ENCODE measurements at regions not wholly inside any gene's neighbourhood (a gene's known extent, or its start where the extent isn't known, plus 50 kb on each side); places are given as distances from the start of the nearest gene placed in this dataset.
"Not testable (repeated sequence)": the region's sequence is repeated elsewhere in the genome, so short reads cannot be mapped to it uniquely, and the experiment has no call there.

- DNase-seq, result no peak
Measured at GRCh38 chr11:129503646-129504045, 128.0 kb downstream of the BARX2 start.

GRCh38 chr11:129505266-129505665, 129.6 kb downstream of the BARX2 start:
- no peak for DNase-seq

GRCh38 chr11:129508163-129508562, 132.5 kb downstream of the BARX2 start:
- no peak for DNase-seq

DNA sequence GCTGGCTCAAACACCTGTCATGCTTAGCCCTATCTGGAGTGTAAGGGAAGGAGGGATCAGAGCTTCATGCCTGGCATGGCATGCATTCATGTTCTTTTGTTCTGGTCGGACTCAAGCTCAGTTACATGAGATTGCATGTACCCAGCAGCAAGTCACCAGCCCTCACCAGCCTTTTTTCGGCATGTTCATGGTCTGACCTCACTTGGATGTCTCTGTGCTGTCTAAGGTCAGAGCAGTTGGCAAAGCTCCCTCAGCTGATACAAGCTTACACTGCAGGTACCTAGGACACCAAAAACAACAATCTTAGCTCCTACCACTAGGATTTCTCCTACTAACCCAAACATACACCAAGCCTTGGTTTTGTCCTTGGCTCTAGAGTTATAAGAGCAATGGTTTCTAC, 152.6 kb downstream of the BARX2 start:
- no peak for DNase-seq

GRCh38 chr11:129530154-129530895, 154.7 kb downstream of the BARX2 start:
- no peak for DNase-seq

GRCh38 chr11:129533395-129533794, 157.7 kb downstream of the BARX2 start:
- no peak for DNase-seq

DNA sequence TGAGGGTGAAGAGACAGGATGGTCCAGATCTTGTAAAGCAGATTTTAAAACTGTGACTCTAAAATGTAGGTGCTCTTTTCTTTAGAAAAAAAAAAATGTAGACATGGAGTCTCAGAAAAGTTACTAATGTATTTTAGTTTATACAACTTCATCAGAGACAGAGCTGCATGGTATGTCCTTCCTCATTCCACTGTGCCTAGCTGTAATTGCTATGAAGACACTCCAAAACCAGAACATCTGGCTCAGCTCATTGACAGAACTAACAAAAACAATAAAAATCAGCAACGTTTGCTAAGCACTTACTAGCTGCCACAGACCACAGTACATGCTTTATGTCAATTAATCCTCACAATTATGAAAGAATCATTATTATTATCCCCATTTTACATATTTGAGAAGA, 160.7 kb downstream of the BARX2 start:
- no peak for DNase-seq

GRCh38 chr11:129538323-129538722, 162.7 kb downstream of the BARX2 start:
- no peak for DNase-seq

GRCh38 chr11:129543515-129544290, 168.1 kb downstream of the BARX2 start:
- no peak for DNase-seq

- no peak for DNase-seq
Measured at GRCh38 chr11:129544691-129545090, 169.0 kb downstream of the BARX2 start.

GRCh38 chr11:129546266-129546665, 170.6 kb downstream of the BARX2 start:
- DNase-seq, result no peak

GRCh38 chr11:129557421-129557820, 181.8 kb downstream of the BARX2 start:
- no peak for DNase-seq

- no peak for DNase-seq
Measured at GRCh38 chr11:129569007-129569406, 193.4 kb downstream of the BARX2 start.

GRCh38 chr11:129572667-129573066, 197.0 kb downstream of the BARX2 start:
- not testable (repeated sequence) for DNase-seq

- DNase-seq, result no peak
Measured at GRCh38 chr11:129573161-129573560, 197.5 kb downstream of the BARX2 start.

- DNase-seq, result no peak
Measured at GRCh38 chr11:129574431-129574830, 198.8 kb downstream of the BARX2 start.

DNA sequence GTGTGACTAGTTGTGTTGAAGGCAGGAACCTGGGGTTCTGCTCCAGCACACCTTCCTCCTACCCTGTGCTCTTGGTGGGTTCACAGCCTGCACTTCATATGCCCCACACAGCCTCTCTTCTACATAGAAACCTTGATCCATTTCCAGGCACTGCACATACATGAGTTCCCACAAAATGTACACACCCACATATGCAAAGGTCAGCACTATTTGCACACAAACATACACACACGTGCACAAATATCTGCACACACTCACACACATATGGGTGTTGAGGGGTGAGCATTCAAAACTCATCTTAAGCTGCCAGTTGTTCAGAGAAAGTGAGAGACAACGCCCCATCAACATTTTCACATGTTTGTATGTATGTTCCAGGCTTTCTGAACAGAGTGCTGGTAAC, 201.0 kb downstream of the BARX2 start:
- no peak for DNase-seq

DNA sequence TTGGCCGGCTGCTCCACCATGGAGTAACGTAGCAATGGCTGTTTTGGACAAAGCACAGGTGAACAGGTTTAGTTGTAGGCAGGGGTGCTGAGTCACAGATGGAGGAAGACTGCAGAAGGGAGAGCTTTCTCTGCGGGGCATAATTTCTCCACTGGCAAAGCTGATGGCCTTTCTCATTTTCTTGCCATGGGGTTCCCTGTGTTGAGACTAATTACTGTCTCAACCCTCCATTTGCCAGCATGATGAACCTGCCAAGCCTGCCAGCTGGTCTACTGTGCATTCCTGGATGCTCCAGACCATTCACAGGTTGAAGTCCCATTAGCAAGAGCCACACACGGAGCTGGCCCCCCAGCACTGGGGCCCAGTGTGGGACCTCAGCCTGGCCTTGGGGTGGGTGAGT, 202.4 kb downstream of the BARX2 start:
- DNase-seq, result no peak

DNA sequence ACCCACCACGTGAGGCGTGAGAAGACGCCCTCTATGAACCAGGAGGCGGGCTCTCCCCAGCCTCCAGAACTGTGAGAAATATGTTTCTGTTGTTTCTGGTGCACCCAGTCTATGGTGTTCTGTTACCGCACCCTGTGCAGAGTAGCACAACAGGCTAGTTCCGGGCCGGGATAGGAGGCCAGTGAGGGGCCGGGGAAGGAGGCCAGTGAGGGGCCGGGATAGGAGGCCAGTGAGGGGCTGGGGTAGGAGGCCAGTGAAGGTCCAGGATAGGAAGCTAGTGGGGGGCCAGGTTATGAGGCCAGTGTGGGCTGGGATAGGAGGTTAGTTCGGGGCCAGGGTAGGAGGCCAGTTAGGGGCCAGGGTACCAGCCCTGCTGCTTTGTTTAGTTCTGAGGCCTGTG, 204.6 kb downstream of the BARX2 start:
- no peak for DNase-seq

- no peak for DNase-seq
Measured at GRCh38 chr11:129584316-129584715, 208.7 kb downstream of the BARX2 start.

DNA sequence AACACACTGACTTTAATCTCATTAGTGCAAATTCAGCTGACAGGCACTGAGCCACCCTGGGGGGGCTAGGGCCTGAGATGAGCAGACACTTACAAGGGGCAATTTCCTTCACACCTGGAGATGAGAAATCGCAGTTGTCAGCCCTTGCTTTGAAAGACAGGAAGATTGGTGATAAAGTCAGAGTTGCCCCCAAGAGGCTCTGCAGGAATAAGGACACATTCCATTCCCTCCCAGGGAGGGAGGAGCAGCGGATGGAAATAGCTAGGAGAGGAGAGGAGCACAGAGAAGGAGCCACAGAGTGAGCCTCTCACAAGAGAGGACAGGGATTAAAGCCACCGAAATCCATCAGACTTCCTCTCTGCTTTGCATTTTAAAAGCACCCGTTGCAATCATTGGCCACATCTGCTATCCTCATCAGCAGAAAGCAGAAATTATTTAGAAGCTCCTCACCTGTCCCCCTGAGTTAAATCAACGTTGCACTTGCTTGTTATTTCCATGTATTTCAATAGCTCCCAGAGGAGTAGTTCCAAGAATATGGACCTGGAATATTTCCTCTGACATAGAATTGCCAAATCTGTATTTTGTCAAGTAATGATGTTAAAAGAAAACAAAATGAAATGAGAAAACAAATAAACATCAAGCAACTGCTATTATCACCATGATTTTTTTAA, 213.7 kb downstream of the BARX2 start:
- DNase-seq, result peak; percentile 97

- peak; percentile 88 for DNase-seq
Measured at GRCh38 chr11:129590030-129590752, 214.5 kb downstream of the BARX2 start.

Data from NCI-H526 treated with DMSO at 0.1 percent for 48 hours (cell line).